Tibial nerve (tissue), 4 donors: ENCODE measurements at regions not wholly inside any gene's neighbourhood (a gene's known extent, or its start where the extent isn't known, plus 50 kb on each side); places are given as distances from the start of the nearest gene placed in this dataset.

Experiments
- CTCF ChIP-seq, 5 experiments: fragments of 200-600 bp in 3 of 5; fragments of 450-650 bp in 2 of 5; sonication (generic) in 3 of 5; IDR thresholded peaks; one replicate each; pipeline ENCODE4 v1.5.1; 2016 to 2019; ENCODE audit warnings: antibody characterized with exemption in 5 of 5, mild to moderate bottlenecking in 3 of 5, moderate library complexity in 2 of 5
- EP300 ChIP-seq, 2 donors: sonication (generic); formaldehyde crosslinking; IDR thresholded peaks; one replicate each; pipeline ENCODE4 v1.6.1; 2017; ENCODE audit warnings: antibody characterized with exemption in 2 of 2, mild to moderate bottlenecking in 1 of 2
- POLR2A ChIP-seq, 2 donors: fragments of 450-650 bp; IDR thresholded peaks; one replicate each; pipeline ENCODE4 v1.6.1; 2017; ENCODE audit warnings: antibody characterized with exemption in 2 of 2, mild to moderate bottlenecking in 2 of 2, moderate library complexity in 2 of 2

GRCh38 chr2:203603456-203604389 lies 68.6 kb upstream of the RAPH1 start:
- no peak for TF ChIP-seq CTCF (IDR thresholded peaks at IDR 0.05)
- TF ChIP-seq POLR2A (IDR thresholded peaks at IDR 0.05): no peak
- TF ChIP-seq EP300 (IDR thresholded peaks at IDR 0.05): no peak
